ENCODE measurements at regions not wholly inside any gene's neighbourhood (a gene's known extent, or its start where the extent isn't known, plus 50 kb on each side); places are given as distances from the start of the nearest gene placed in this dataset.

- TF ChIP-seq CTCF (IDR thresholded peaks at IDR 0.05; ENCODE audit: low read length): no peak
- TF ChIP-seq EZH2 (IDR thresholded peaks at IDR 0.05; ENCODE audit: borderline replicate concordance, low read length): no peak
Measured at GRCh38 chr18:61957801-61958516, 65.2 kb upstream of the RNF152 start.

Data from OCI-LY1 (cell line).